GM19438 (cell line): ENCODE measurements at regions not wholly inside any gene's neighbourhood (a gene's known extent, or its start where the extent isn't known, plus 50 kb on each side); places are given as distances from the start of the nearest gene placed in this dataset.

Experiments used
- ATAC-seq: cut with Tn5 transposase; IDR thresholded peaks from one replicate; pipeline ENCODE4 v1.9.1; 2021; ENCODE audit warnings: low read depth; ENCODE audit not compliant: unreplicated experiment

DNA sequence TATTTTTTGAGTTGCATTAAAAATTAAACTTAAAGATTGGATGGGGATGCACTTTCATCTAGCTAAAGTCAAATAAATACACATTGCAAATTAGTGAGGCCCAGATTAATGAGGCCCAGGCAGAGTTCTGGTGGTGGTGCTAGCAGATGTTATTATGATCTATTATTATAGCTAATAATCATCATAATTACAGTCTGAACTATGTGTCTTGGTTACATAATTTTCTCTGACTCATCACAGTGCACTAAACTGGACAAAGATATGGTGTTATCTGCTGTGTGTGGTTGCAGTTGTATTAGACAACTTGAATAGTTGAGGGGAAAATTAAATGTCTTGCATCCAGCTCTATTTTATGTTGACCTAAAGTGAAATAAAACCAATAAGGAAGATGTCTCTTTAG lies 568.8 kb downstream of the TLR4 start:
- no peak for ATAC-seq

DNA sequence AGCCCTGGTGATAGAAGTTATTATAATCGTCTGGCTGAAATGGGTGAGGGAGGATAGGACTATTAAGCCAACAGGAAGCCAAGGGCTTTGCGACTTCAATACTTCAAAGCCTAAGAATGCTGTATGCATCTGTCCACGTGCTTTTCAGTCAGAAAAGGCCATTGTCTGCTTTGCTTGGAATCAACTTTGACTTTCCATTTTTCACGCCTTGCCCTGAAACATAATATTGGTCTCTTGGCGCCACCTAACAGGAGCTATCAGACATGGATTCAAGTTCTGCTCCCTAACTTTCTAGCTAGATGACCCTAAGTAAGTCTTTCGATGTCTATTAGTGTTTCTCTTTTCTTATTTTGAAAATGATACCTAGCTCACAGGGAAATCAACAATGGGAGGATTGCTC lies 572.6 kb downstream of the TLR4 start:
- ATAC-seq: no peak

GRCh38 chr9:118281772-118282171 lies 577.6 kb downstream of the TLR4 start:
- ATAC-seq: no peak

DNA sequence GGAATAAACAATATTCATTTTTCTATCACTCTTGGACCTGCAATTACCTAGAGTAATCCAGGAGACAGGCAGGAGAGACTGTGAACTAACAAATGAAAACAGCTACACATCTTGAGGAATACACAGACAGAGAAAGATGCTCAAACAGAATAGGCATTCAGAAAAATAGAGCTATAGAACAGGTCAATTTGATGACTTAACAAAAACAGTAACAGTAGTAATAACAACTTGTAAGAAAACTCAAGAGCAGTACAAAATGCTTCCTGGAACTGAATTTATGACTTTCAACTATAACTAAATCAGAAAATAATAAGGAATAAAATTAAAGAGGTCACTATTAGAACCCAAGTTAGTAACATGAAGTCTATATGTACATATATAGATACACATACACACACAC lies 579.3 kb downstream of the TLR4 start:
- no peak for ATAC-seq

- ATAC-seq: no peak
Observed at GRCh38 chr9:118290116-118290515, 585.9 kb downstream of the TLR4 start.

DNA sequence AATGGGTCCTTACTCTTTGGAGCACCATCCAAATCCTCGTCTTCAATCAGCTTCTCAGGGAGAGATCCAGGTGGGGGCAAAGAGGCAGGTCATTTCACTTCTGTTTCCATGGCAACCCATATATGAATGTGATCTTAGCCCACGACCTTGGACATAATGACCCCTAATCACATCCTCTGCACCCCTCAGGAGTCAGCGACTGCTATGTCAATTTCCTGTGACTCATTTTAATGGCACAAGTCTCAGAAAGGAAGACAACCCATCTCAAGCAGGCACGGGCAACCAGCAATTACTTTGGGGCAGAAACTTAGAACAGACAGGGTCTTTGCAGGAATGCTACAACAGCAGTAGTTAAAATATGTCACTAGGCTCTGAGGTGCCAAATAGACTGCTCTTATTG lies 591.2 kb downstream of the TLR4 start:
- no peak for ATAC-seq

DNA sequence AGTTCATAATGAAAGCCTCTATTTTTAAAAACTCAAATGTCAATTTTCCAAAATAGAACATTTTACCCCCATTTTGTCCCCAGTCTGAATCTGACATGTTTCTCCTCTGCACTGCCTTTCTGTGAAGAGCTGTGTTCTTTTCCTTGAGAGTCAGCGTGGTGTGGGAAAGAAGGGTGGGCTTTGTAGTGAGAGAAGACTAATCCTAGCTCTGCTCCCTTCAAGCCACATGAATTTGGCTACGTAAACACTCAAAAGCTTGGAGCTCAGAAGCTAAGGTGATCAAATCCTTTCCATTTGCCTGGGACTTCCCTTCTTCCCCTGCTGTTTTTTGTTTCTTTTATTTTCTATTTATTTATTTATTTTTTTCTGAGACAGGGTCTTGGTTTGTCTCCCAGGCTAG lies 598.5 kb downstream of the TLR4 start:
- ATAC-seq: no peak

GRCh38 chr9:118303216-118303615 lies 599.0 kb downstream of the TLR4 start:
- no peak for ATAC-seq

GRCh38 chr9:118305331-118305730 lies 601.1 kb downstream of the TLR4 start:
- ATAC-seq: no peak

- no peak for ATAC-seq
Observed at GRCh38 chr9:118306801-118307200, 602.6 kb downstream of the TLR4 start.

DNA sequence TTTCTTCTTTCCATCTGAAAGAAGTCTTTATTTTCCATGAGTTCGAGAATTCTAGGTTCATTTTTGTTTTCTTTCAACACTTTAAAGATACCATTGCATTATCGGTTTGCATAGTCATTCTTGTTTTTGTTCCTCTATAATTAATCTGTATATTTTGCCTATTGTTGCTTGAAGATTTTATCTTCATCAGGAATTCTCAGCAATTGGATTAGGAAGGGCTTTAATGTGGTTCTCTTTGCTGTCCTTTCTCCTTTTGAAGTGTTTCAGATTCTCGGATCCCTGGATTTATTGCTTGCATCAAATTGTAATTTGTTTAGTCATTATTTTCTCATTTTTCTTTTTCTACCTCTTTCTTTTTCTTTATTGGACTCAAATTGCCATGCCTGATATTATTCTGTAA lies 609.8 kb downstream of the TLR4 start:
- no peak for ATAC-seq

DNA sequence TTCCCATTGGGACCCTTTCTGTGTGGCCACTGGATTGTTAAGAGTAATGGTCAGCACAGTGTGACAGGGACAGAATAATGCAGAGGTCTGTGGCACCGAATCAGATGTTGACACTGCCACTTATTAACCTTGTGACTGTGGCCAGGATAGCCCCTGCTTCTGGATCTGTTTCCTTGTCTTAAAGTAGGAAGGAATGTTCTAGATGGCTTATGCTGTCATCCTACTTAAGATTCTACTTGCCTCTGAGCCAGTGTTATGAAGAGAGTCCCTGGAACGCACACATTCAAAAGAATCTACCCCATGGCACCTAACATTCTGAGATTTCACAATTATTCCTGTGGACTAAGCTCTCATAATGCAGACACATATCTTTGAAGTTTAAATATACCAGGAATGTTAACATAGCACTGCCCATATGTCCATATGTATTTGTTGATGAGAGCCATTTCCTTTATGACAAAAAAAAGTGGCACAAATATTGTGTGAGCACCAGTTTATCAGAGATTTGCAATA lies 612.7 kb downstream of the TLR4 start:
- no peak for ATAC-seq

GRCh38 chr9:118318770-118319431 lies 614.7 kb downstream of the TLR4 start:
- no peak for ATAC-seq

DNA sequence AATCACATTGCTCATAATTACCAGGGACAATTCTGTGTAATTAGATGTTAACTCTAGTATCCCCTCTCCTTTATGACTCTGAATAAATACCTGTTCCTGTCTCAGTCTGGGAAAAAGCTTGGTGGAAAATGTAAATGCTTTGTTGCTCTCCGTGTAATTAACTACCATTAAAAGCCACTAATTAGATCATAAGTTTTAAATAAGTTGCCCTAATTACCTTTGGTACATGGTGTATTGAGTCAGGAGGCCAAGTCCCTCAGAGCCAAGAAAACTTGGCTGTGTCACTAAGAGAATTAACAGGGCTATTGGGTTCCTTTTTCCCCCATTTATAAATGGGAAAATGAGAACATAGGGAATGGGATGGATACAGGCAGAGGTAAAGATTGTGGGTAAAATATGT lies 617.6 kb downstream of the TLR4 start:
- no peak for ATAC-seq

GRCh38 chr9:118324706-118325105 lies 620.5 kb downstream of the TLR4 start:
- ATAC-seq: no peak

- no peak for ATAC-seq
Observed at GRCh38 chr9:118325757-118326156, 621.6 kb downstream of the TLR4 start.

DNA sequence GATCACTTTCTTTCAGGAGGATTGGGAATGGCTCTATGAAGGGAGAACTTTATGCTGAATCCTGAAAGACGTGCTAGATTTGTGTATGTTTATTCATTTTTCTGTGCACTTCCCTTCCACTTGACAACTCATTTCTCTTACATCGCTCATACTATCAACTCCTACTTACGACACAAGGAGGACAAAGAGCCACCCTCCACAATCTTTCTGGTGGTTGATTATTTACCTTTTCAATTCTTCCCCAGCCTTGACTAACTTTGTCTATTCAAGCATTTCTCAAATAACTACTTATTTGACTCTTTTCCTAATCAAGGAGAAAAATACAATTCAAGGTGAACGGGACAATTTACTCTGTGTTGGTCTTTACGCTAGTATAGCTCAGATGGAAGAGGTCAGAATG lies 622.1 kb downstream of the TLR4 start:
- no peak for ATAC-seq

- no peak for ATAC-seq
Observed at GRCh38 chr9:118330191-118330986, 626.2 kb downstream of the TLR4 start.

DNA sequence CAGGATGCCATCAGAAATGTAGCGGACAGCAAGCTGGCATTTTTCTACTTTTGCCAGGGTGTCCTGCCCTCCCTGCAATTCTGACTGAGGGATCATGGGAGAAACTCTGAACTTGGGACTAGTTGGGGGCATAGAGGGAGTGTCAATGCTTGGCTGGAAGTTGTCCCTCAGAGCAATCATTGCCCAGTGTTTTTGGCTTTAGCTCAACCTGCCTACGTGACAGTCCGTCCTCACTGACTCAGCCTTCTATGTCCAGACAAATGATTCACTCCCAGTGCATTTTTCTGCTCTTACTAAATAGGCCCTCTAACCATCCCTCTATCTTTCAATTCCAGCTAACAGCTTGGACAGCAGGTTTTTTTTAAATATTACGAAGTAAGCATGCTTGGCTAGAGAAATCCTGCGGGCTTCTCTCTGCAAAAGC lies 627.4 kb downstream of the TLR4 start:
- ATAC-seq: no peak

DNA sequence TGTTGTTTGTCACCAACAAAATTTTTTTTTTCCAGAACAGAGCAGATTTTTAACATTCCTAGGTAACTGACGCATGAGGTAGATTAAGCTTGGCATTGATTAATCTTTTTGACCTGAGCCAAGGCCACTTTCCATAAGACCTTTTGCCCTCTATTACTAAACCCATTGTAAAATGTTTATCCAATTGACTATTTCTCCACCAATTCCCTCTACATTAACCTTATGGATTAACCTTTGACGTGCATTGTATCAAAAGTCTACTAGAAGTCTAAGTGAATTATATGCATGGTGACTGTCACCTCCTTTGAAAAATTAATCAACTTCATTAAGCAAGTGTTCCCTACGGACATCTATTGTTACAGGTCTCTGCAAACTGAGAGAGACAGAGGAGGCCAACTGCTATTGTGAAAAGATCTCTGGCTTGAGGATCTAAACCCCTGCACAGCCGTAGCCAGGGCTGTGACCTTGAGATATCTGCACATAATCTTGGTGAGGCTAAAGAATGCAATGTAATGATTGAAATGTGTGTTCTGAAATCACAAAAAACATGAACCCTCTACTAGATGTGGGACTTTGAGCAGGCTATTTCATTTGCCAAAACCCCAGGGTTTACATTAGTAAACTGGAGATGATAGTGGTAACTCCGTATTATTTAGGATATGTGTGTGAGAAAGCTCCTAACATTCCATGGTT lies 632.2 kb downstream of the TLR4 start:
- ATAC-seq: no peak

- no peak for ATAC-seq
Observed at GRCh38 chr9:118336943-118337330, 632.7 kb downstream of the TLR4 start.
